SIG-M5 treated with dmso at 0.1 percent for 504 hours (cell line): ENCODE measurements at regions not wholly inside any gene's neighbourhood (a gene's known extent, or its start where the extent isn't known, plus 50 kb on each side); places are given as distances from the start of the nearest gene placed in this dataset.
"Not testable (repeated sequence)": the region's sequence is repeated elsewhere in the genome, so short reads cannot be mapped to it uniquely, and the experiment has no call there.

Source experiments
- DNase-seq: peaks from one replicate; lab custom pipeline; 2025; ENCODE audit not compliant: unreplicated experiment; lab: John Stamatoyannopoulos, UW

DNA sequence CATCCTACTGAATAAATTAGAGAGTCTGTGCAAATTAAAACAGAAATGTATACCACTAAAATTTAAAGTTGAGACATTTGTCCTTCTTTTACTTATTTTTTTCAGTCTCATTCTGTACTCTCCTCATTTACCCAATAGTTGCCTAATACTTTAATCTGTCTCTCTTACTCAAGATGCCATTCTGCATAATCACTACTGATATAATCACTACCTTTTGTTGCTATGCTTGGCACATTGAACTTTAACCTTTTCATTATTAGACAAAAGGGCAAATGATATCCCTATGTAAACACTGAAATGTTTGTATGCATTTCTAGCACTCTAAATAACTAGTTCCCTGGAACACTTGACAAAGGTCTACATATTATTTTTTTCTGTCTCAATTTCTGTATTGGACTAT is 1108.3 kb upstream of the FLRT2 start:
- peak; percentile 0 for DNase-seq

DNA sequence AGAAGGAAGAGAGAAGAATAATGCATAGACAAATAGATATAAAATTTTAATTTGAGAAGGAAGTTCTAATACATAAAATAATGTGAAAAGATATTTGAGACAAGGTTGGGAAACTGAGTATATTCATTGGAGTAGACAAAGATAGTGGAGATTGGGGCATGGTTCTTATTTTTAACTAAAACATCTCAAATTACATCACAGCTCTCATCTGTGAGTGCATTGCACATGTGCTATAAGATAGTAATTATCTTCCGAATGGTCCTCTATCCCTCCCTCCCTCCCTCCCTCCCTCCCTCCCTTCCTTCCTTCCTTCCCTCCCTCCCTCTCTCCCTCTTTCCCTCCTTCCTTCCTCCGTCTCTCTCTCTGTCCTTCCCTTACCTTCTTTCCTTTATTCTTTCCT is 1104.0 kb upstream of the FLRT2 start:
- no peak for DNase-seq

DNA sequence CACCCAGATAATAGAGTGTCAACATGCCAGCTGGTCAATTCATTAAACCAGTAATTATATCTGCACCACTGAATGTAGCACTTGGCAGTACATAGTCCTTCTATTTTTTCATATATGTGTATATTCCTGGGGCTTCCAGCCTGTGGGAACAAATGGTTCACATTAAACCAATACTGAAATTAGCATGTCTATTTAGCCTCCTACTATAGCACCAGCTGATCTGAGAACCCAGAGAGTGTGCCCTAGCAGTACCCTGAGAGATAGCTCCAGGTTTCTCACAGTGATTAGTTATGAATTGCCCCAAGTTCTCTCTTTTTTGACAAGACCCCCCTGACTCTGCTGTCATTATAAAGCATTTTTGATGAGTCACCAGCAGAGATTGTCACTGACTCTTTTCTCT is 1097.3 kb upstream of the FLRT2 start:
- no peak for DNase-seq

DNA sequence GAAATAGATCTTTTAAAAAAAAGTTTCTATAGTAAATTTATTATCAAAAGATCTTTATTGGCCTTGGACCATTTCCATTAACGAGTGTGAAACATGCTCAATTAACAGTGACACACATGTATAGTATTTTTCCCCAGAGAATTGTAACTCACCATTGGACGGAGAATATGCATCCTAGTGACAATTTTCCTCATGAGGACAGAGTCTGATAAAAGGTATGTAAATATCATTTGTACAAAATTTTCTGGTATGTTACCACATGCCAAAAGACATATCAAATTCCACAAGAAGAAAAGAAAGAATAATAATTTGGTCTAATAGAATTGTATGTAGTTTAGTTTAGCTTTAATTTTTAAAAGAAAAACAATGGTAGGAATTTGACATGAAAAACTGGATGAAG is 1096.0 kb upstream of the FLRT2 start:
- no peak for DNase-seq

DNA sequence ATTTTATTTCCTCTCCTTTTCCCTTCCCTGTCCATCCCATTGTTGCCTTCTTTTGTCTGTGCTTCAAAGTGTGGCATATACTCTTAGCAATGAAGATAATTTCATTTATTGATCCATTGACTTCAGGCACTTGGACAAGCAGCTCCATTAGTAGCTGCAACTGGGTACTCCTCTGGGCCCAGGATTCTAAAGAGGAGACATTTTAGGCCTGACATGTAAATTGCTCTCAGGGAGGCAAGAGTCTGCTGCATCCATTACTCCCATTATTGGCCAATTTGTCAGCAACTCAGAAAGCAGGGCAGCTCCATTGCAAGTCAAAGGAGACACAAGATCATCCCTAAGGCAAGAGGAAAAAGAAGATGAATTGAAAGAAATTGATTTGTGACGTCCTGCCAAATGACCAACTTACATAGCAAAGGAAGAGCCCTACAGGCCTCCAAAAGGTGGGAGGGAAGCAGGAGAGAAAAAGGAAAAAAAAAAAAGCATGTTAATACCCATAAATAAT is 1094.1 kb upstream of the FLRT2 start:
- DNase-seq: no peak

DNA sequence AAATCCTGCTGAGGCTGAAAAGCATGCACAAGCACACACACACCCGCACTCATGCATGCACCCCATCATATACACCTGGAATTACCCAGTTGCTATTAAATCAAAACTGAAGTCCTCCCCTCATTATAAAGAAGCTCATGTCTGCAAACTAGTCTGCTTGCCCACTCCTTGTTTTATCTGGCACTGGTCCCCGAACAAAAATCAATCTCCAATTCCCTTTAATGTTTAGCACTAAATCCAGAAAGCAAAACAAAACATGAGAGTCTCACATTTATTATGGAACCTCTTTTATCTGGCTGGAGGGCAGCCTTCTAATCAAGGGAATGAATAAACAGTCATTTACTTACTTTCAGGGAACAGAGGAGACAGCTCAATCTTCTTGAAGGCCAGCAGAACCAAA is 1093.4 kb upstream of the FLRT2 start:
- DNase-seq: no peak

DNA sequence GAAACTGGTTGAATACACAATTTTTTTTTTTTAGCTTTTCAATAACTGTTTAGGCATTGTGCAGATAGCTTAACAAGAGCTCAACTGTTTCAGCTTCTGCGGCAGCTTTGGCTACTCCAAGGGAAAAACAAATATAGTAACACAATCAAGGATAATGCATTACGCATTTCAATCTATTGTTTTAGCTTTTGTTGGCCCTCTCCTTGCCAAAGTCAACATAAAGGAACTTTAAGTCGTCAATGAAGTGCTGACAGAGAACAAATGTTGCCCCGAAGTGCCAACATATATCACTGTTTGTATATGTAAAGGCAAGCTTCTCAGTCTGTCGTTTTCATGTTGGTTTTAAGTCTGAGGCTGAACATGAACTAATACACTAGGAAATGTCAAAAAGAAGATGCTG is 1087.4 kb upstream of the FLRT2 start:
- no peak for DNase-seq

GRCh38 chr14:84445486-84445885 is 1084.5 kb upstream of the FLRT2 start:
- DNase-seq: no peak

- DNase-seq: no peak
Measured at GRCh38 chr14:84446250-84446649, 1083.7 kb upstream of the FLRT2 start.

GRCh38 chr14:84453307-84453950 is 1076.5 kb upstream of the FLRT2 start:
- DNase-seq: no peak

DNA sequence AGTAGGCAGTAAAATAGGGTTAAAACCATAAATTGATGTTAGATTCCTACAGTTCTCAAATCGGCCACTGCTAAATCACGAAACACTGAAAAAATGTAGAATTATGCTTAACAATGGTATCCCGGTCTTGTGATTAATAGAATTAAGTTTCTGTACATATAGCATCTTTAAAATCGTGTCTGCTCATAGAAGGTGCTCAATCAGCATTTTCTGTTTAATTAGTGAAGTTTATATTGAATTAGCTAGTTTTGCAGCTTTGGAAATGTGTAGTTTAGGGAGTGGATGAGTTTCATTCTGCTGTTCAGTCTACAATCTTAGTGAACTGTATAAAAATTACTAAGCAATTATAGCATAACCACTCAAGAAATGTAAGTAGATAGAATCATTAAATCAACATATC is 1075.8 kb upstream of the FLRT2 start:
- DNase-seq: no peak

GRCh38 chr14:84456946-84457345 is 1073.0 kb upstream of the FLRT2 start:
- no peak for DNase-seq

- DNase-seq: no peak
Measured at GRCh38 chr14:84458881-84459280, 1071.1 kb upstream of the FLRT2 start.

- no peak for DNase-seq
Measured at GRCh38 chr14:84465880-84466279, 1064.1 kb upstream of the FLRT2 start.

DNA sequence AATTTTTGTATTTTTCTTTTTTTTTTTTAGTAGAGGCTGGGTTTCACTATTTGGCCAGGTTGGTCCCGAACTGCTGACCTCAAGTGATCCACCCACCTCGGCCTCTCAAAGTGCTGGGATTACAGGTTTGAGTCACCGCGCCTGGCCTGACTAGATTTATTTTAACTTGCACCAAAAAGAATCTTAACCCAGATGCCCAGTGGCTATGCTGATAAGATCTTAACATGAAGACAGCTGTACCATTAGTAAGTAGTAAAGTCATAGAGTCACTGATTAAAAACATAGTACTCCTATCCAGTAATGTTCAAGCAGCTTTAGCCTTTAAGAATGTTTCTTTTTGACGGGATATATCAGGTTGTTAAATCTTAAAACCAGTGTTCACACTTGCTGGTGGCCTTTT is 1061.8 kb upstream of the FLRT2 start:
- no peak for DNase-seq

DNA sequence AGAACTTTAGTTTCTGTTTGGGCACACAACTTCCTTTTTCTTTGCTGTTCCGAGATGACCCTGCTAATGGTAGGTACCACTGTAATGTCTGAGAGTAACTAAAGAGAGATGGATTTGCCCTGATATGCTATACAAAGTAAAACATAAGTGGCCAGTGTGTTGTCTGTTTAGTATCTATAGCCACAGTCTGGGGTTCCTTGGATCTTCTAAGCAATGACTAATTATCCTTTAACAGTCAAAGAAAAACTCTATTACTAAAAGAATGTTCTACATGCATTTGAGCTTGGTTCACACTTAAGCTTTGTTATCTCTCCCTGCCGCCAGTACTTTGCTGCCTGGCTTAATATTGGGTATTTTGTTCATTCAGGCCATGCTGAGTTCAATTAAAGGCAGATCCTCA is 1051.9 kb upstream of the FLRT2 start:
- no peak for DNase-seq

GRCh38 chr14:84482256-84483071 is 1047.5 kb upstream of the FLRT2 start:
- no peak for DNase-seq

- DNase-seq: no peak
Measured at GRCh38 chr14:84483072-84483420, 1046.9 kb upstream of the FLRT2 start.

GRCh38 chr14:84484243-84484642 is 1045.7 kb upstream of the FLRT2 start:
- DNase-seq: not testable (repeated sequence)

DNA sequence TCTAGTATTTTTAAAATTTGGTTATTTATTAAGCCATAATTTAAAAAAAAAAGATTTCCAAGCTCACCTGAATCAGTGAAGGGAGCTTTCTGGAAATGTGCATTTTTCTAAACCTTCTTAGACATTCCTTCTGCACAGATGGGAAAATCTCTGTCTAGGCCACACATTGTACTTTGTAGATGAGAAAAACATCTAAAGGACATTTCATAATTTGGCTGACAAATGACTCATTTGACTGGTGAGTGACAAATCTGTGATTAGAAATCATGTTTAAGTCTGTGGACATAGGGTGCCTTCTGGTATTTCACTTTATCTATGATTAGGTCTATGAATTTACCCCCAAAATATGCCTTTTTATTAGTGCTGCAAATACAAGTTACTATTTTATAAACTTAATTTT is 1044.9 kb upstream of the FLRT2 start:
- DNase-seq: no peak

DNA sequence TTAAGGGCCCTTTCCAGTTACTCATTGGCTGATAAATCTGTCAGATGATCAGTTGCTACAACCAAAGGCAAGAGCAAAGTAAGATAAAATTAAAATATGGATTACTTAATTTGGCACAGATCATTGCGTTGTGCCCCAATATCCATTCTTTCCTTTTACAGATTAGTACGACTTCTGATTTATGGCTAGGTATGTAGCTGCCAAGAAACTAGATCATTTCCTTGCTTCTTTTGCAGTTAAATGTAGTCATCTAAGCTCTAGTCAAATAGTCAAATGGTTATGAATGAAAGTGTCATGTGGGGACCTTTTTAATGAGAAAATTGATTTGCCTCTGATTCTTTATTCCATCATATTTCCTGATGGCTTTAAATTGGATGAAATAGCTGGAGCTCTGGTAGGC is 1039.9 kb upstream of the FLRT2 start:
- DNase-seq: no peak

GRCh38 chr14:84492685-84493084 is 1037.3 kb upstream of the FLRT2 start:
- no peak for DNase-seq

DNA sequence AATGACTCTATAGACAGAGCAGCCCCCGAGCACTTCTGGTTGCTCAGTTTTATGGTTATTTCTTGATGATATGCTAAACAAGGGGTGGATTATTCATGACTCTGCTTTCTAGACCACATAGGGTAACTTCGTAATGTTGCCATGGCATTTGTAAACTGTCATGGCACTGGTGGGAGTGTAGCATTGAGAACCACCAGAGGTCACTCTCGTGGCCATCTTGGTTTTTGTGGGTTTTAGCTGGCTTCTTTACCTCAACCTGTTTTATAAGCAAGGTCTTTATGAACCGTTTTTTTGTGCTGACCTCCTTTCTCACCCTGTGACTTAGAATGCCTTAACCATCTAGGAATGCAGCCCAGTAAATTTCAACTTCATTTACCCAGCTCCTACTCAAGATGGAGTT is 1036.2 kb upstream of the FLRT2 start:
- DNase-seq: no peak
